ENCODE measurements at regions not wholly inside any gene's neighbourhood (a gene's known extent, or its start where the extent isn't known, plus 50 kb on each side); places are given as distances from the start of the nearest gene placed in this dataset.

- no peak for TF ChIP-seq CTCF (IDR thresholded peaks at IDR 0.05; ENCODE audit: low read depth, low read length)
- no peak for DNase-seq (ENCODE audit: extremely low read depth, low read depth)
These were observed 596.8 kb downstream of the SOX5 start for GRCh38 chr12:23352670-23353069.

- DNase-seq (ENCODE audit: extremely low read depth, low read depth) = no peak
- no peak for TF ChIP-seq CTCF (IDR thresholded peaks at IDR 0.05; ENCODE audit: low read depth, low read length)
These were observed 594.7 kb downstream of the SOX5 start for GRCh38 chr12:23354800-23355199.

GRCh38 chr12:23356440-23356839, 593.0 kb downstream of the SOX5 start:
- no peak for TF ChIP-seq CTCF (IDR thresholded peaks at IDR 0.05; ENCODE audit: low read depth, low read length)

GRCh38 chr12:23356927-23357708, 592.4 kb downstream of the SOX5 start:
- TF ChIP-seq CTCF (IDR thresholded peaks at IDR 0.05; ENCODE audit: low read depth, low read length) = no peak

More at GRCh38 chr12:23356440-23356839, 593.0 kb downstream of the SOX5 start:
- DNase-seq (ENCODE audit: extremely low read depth, low read depth) = no peak

GRCh38 chr12:23359975-23360701, 589.3 kb downstream of the SOX5 start:
- DNase-seq (ENCODE audit: extremely low read depth, low read depth) = no peak
- TF ChIP-seq CTCF (IDR thresholded peaks at IDR 0.05; ENCODE audit: low read depth, low read length) = no peak

More at GRCh38 chr12:23356927-23357708, 592.4 kb downstream of the SOX5 start:
- no peak for DNase-seq (ENCODE audit: extremely low read depth, low read depth)

GRCh38 chr12:23361971-23362370, 587.5 kb downstream of the SOX5 start:
- no peak for DNase-seq (ENCODE audit: extremely low read depth, low read depth)
- no peak for TF ChIP-seq CTCF (IDR thresholded peaks at IDR 0.05; ENCODE audit: low read depth, low read length)

- no peak for DNase-seq (ENCODE audit: extremely low read depth, low read depth)
- TF ChIP-seq CTCF (IDR thresholded peaks at IDR 0.05; ENCODE audit: low read depth, low read length) = no peak
These were observed 580.9 kb downstream of the SOX5 start for GRCh38 chr12:23368590-23368989.

All from AG09319 (cell line).